ENCODE measurements at regions not wholly inside any gene's neighbourhood (a gene's known extent, or its start where the extent isn't known, plus 50 kb on each side); places are given as distances from the start of the nearest gene placed in this dataset.
A peak's percentile ranks its signal among the peaks of the same experiment; 100 is the strongest.

DNA sequence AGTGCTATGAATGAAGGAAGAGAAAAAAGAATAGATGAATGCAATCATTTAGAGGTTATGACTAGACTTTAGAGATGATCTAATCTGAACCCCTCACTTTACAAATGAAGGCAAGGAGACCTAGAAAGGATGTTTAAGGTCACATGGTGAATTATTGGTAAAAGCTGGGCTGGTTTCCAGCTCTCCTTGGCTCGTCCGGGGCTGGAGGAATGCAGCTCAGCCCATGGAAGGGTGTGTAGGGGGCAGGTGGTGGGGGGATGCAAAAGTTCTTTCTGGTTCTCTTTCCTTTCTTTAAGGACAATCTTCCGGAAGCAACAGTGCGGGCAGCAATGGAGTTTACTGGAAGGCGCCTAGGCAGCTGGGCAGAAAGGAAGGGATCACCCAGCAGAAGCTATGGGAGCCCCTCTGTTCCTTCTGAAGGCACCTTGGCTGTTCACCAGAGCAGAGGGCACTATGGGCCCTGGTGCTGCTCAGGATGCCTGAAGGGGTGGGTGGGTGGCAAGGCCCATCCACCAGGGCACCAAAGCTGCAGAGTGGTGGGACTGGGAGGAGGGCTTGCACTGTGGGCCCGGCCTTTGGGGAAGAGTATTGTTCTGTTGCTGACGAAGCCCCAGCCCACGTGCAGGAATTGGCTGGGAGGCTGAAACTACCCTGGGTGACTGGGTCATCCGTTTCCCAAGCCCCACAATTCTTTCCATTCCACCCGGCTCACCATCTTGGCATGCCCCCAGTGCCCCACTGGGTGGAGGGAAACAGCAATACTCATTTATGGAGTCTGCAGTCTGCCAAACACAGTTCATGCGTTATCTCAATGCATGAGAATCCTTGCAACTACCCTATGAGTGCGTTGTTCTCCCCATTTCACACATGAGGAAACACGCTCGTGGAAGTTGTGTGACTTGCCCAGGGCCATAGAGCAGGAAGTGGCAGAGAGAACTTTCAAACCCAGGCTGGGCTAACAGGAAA is 78.2 kb downstream of the IRF2BPL start:
- no peak overlapping the region for H3K4me2 ChIP-seq (ENCODE audit: insufficient read depth, low read length)
- no peaks in the 10 kb centered on the region for H4K20me1 ChIP-seq (ENCODE audit: insufficient read depth, low read length)
- peak; percentile 89 for DNase-seq (ENCODE audit: insufficient read length, low spot score, missing footprints)
- no peaks in the 10 kb centered on the region for H3K27me3 ChIP-seq (ENCODE audit: insufficient read depth, low read length)
- peaks cover 53% of the 10 kb centered on the region for H3K4me1 ChIP-seq (ENCODE audit: insufficient read depth, low read length)
- no peaks in the 10 kb centered on the region for H3K79me2 ChIP-seq (ENCODE audit: insufficient read depth, low read length)
- no peaks in the 10 kb centered on the region for H3K36me3 ChIP-seq (ENCODE audit: insufficient read depth, low read length)
- H3K27ac ChIP-seq (ENCODE audit: low read depth, low read length) = peak overlapping the region; percentile 72
- no peaks in the 10 kb centered on the region for H3K9me3 ChIP-seq (ENCODE audit: low read depth, low read length)
- TF ChIP-seq, protein P1, sequence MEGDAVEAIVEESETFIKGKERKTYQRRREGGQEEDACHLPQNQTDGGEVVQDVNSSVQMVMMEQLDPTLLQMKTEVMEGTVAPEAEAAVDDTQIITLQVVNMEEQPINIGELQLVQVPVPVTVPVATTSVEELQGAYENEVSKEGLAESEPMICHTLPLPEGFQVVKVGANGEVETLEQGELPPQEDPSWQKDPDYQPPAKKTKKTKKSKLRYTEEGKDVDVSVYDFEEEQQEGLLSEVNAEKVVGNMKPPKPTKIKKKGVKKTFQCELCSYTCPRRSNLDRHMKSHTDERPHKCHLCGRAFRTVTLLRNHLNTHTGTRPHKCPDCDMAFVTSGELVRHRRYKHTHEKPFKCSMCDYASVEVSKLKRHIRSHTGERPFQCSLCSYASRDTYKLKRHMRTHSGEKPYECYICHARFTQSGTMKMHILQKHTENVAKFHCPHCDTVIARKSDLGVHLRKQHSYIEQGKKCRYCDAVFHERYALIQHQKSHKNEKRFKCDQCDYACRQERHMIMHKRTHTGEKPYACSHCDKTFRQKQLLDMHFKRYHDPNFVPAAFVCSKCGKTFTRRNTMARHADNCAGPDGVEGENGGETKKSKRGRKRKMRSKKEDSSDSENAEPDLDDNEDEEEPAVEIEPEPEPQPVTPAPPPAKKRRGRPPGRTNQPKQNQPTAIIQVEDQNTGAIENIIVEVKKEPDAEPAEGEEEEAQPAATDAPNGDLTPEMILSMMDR (IDR thresholded peaks at IDR 0.05; ENCODE audit: extremely low read depth, low read depth, low read length) = no peak
- no peak overlapping the region for H3K4me3 ChIP-seq (ENCODE audit: insufficient read depth, low read length)
- H2AFZ ChIP-seq (ENCODE audit: low read length) = peak overlapping the region; percentile 7

DNA sequence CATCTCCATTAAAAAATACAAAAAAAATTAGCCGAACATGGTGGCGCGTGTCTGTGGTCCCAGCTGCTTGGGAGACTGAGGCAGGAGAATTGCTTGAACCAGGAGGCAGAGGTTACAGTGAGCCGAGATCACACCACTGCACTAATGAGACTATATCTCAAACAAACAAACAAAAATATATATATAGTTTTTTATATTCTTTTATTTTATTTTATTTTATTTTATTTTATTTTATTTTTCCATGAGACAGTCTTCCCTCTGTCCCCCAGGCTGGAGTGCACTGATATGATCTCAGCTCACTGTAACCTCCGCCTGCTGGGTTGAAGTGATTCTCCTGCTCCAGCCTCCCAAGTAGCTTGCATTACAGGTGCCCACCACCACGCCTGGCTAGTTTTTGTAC is 79.5 kb downstream of the IRF2BPL start:
- TF ChIP-seq, protein P1 (IDR thresholded peaks at IDR 0.05; ENCODE audit: extremely low read depth, low read depth, low read length) = no peak
- no peaks in the 10 kb centered on the region for H4K20me1 ChIP-seq (ENCODE audit: insufficient read depth, low read length)
- H3K4me2 ChIP-seq (ENCODE audit: insufficient read depth, low read length) = no peak overlapping the region
- no peaks in the 10 kb centered on the region for H3K27me3 ChIP-seq (ENCODE audit: insufficient read depth, low read length)
- H3K36me3 ChIP-seq (ENCODE audit: insufficient read depth, low read length) = no peaks in the 10 kb centered on the region
- H3K27ac ChIP-seq (ENCODE audit: low read depth, low read length) = no peak overlapping the region
- no peak overlapping the region for H2AFZ ChIP-seq (ENCODE audit: low read length)
- no peak overlapping the region for H3K4me3 ChIP-seq (ENCODE audit: insufficient read depth, low read length)
- H3K79me2 ChIP-seq (ENCODE audit: insufficient read depth, low read length) = no peaks in the 10 kb centered on the region
- no peak for DNase-seq (ENCODE audit: insufficient read length, low spot score, missing footprints)
- no peaks in the 10 kb centered on the region for H3K9me3 ChIP-seq (ENCODE audit: low read depth, low read length)
- H3K4me1 ChIP-seq (ENCODE audit: insufficient read depth, low read length) = peaks cover 44% of the 10 kb centered on the region

DNA sequence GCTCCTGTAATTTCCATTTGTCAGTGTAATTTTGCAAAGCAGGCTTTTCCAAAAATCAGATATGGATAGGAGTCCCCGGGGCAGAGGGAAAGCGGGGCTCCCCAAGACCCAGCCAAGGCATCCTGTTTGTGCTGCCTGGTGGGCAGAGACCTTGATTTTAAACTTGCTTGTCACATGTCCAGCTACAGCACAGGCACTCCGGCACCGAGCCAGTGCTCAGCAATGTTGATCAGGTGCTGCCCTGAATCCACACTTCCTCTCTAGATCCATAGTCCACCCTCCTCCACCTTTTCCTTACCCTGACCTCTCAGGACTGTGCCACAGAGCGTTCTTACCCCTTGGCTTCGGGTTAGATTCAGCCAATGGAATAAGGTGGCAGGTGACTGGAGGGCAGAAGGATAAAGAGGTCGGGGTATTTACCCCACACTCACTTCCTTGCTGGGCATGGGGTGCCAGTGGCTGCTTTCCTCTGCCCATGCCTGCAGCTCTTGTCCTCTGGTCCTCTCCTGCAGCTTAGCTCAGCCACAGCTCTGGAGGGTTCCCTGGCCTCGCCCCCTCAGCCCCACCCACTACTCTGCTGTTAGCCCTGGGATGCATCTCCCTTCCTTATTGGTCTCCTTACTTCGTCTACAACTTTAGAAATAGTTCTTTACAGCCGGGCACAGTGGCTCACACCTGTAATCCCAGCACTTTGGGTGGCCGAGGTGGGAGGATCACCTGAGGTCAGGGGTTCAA is 80.1 kb downstream of the IRF2BPL start:
- Histone ChIP-seq H3K4me2 (ENCODE audit: insufficient read depth, low read length) (no peak overlapping the region), H3K27me3 (ENCODE audit: insufficient read depth, low read length) (no peaks in the 10 kb centered on the region), H3K9me3 (ENCODE audit: low read depth, low read length) (no peaks in the 10 kb centered on the region), H3K36me3 (ENCODE audit: insufficient read depth, low read length) (no peaks in the 10 kb centered on the region), H3K79me2 (ENCODE audit: insufficient read depth, low read length) (no peaks in the 10 kb centered on the region), H4K20me1 (ENCODE audit: insufficient read depth, low read length) (no peaks in the 10 kb centered on the region), H3K4me1 (ENCODE audit: insufficient read depth, low read length) (peaks cover 39% of the 10 kb centered on the region), H3K27ac (ENCODE audit: low read depth, low read length) (peak overlapping the region; percentile 93), H3K4me3 (ENCODE audit: insufficient read depth, low read length) (no peak overlapping the region), H2AFZ (ENCODE audit: low read length) (no peak overlapping the region)
- TF ChIP-seq, protein P1 (IDR thresholded peaks at IDR 0.05; ENCODE audit: extremely low read depth, low read depth, low read length) = no peak
- peak; percentile 43 for DNase-seq (ENCODE audit: insufficient read length, low spot score, missing footprints)

DNA sequence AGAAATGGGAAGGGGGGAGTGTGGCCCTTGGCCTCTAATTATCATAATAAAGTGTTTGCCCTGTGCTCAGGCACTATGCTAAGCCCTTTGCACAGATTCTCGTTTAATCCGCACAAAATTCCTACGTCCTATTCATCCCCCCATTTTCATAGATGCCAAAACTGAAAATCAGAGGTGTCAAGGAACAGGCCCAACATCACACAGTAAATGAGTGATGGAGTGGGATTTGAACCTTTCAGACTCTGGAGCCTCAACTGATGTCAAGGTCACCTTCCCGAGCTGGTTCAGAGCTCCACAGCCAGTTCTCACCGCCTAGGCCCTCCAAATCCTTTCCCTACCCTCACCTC is 80.7 kb downstream of the IRF2BPL start:
- Histone ChIP-seq H3K79me2 (ENCODE audit: insufficient read depth, low read length) (no peaks in the 10 kb centered on the region), H3K4me3 (ENCODE audit: insufficient read depth, low read length) (peak overlapping the region; percentile 53), H3K36me3 (ENCODE audit: insufficient read depth, low read length) (no peaks in the 10 kb centered on the region), H4K20me1 (ENCODE audit: insufficient read depth, low read length) (no peaks in the 10 kb centered on the region), H3K4me2 (ENCODE audit: insufficient read depth, low read length) (peak overlapping the region; percentile 72), H3K4me1 (ENCODE audit: insufficient read depth, low read length) (peaks cover 35% of the 10 kb centered on the region), H3K9me3 (ENCODE audit: low read depth, low read length) (no peaks in the 10 kb centered on the region), H3K27ac (ENCODE audit: low read depth, low read length) (peak overlapping the region; percentile 93), H2AFZ (ENCODE audit: low read length) (no peak overlapping the region), H3K27me3 (ENCODE audit: insufficient read depth, low read length) (no peaks in the 10 kb centered on the region)
- TF ChIP-seq, protein P1 (IDR thresholded peaks at IDR 0.05; ENCODE audit: extremely low read depth, low read depth, low read length) = no peak
- DNase-seq (ENCODE audit: insufficient read length, low spot score, missing footprints) = no peak
